ENCODE measurements at regions not wholly inside any gene's neighbourhood (a gene's known extent, or its start where the extent isn't known, plus 50 kb on each side); places are given as distances from the start of the nearest gene placed in this dataset.

DNA sequence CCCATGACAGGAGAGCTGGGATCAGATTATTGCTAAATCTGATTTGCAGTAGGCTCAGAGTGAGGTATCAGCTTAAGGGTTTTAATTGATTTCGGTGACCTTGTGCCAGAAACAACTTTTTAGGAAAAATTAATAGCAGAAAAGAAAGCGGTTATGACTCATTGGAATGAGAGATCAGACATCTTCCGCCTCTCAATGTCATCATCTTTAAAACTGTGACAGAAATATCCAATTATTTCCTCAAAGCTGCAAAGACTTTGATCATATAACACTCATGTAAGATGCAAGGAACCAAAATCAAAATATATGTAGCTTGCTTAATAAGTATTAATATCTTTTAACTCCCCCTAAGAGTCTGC is 190.1 kb upstream of the FOXF1 start:
- DNase-seq (ENCODE audit: low read depth) = no peak
- TF ChIP-seq, protein P1, sequence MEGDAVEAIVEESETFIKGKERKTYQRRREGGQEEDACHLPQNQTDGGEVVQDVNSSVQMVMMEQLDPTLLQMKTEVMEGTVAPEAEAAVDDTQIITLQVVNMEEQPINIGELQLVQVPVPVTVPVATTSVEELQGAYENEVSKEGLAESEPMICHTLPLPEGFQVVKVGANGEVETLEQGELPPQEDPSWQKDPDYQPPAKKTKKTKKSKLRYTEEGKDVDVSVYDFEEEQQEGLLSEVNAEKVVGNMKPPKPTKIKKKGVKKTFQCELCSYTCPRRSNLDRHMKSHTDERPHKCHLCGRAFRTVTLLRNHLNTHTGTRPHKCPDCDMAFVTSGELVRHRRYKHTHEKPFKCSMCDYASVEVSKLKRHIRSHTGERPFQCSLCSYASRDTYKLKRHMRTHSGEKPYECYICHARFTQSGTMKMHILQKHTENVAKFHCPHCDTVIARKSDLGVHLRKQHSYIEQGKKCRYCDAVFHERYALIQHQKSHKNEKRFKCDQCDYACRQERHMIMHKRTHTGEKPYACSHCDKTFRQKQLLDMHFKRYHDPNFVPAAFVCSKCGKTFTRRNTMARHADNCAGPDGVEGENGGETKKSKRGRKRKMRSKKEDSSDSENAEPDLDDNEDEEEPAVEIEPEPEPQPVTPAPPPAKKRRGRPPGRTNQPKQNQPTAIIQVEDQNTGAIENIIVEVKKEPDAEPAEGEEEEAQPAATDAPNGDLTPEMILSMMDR (IDR thresholded peaks at IDR 0.05; ENCODE audit: insufficient read depth, low read depth, low read length) = no peak
- peak overlapping the region; percentile 31 for H3K4me3 ChIP-seq (ENCODE audit: low read depth, low read length)

DNA sequence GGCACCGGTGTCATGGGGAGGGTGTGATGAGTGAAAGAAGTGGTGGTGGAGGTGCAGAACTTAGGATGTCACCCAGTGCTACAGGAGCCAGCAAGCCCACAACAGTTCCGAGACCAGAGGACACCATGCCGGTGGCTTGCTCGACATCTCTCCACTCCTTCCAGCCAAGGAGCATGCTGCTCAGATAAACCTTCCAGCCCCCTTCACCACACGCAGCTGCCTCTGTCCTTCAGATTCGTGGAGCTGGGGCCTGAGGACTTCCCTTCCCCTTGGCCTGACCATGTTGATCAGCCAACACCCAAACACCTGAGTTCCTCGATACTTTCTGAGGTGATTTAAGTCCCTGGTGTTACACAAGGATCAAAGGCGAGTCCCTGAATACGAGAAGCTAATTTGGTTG is 188.8 kb upstream of the FOXF1 start:
- no peak for DNase-seq (ENCODE audit: low read depth)
- TF ChIP-seq, protein P1 (IDR thresholded peaks at IDR 0.05; ENCODE audit: insufficient read depth, low read depth, low read length) = no peak
- H3K4me3 ChIP-seq (ENCODE audit: low read depth, low read length) = no peak overlapping the region

DNA sequence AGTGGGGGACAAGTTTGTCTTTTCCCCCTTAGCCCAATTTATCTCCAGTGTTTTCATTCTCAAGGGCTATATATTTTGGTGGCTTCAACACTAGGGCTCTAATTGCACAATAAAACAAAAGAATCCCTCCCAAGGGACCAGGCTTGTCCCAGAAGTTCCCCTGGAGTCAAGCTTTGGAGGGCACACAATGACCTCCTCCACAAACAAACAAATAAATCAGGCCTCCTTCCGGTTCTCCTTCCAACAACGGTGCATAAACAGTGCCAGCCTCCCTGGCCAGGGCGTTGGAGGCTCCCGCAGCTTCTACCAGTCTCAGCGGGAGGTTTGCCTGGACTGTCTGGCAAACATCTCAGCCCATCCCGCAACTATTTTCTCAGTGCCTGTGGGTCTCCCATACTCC is 188.0 kb upstream of the FOXF1 start:
- DNase-seq (ENCODE audit: low read depth) = no peak
- no peak overlapping the region for H3K4me3 ChIP-seq (ENCODE audit: low read depth, low read length)
- TF ChIP-seq, protein P1 (IDR thresholded peaks at IDR 0.05; ENCODE audit: insufficient read depth, low read depth, low read length) = no peak

DNA sequence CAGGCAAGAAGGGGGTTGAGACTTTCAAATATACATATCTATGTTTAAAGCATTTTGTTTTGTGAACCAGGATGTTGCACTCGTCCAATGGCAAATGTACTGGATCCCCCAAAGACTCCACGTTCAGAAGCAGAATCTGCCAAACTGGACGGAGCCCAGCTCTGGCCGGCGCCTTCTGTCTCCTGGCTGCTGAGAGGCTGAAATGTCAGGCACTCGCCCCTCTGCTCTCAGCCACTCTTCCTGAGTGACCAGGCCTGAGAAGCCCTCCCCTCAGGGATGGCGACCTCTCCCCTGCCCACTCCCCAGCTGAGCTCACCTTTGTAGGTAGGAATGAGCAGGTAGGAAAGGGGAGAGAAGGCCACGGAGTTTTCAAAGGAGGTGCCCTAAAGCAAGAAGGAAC is 187.5 kb upstream of the FOXF1 start:
- TF ChIP-seq, protein P1 (IDR thresholded peaks at IDR 0.05; ENCODE audit: insufficient read depth, low read depth, low read length) = no peak
- H3K4me3 ChIP-seq (ENCODE audit: low read depth, low read length) = no peak overlapping the region
- no peak for DNase-seq (ENCODE audit: low read depth)

DNA sequence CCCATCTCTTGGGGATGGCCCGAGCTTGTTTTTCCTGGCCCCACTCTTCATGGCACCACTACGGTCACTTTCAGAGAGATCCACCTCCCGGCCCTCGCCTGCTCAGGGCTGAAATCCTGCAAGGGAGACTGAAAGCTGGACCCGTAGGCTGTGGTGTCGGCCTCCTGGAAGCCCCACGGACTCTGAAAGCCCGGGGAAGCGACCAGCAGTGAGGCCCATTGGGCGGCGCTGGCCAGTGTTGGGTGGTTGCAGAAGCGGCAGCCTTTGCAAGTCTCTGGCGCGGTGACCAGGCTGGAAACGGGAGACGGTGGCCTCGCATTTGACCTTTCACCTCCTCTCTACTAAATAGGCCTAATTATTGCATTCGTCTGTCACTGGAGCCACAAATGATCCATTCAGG is 186.0 kb upstream of the FOXF1 start:
- DNase-seq (ENCODE audit: low read depth) = no peak
- TF ChIP-seq, protein P1 (IDR thresholded peaks at IDR 0.05; ENCODE audit: insufficient read depth, low read depth, low read length) = no peak
- H3K4me3 ChIP-seq (ENCODE audit: low read depth, low read length) = no peak overlapping the region

DNA sequence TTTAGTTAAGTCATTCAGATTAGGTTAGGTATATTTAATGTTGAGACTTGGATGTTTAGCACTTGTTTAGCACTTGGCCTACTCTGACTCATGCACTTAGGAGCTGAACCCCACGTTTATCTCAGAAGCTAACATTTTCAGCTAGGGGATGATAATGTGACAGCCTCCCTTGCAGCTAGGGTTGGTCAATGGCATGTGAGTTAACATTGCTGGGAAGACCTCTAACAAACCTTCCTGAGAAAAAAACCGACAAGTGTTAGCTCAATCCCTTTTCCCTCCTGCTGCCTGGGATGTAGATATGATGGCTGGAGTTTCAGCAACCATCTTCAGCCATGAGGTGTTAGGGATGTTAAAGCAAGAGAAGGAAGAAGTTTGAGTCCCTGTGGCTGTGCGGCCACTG is 185.0 kb upstream of the FOXF1 start:
- DNase-seq (ENCODE audit: low read depth) = no peak
- TF ChIP-seq, protein P1 (IDR thresholded peaks at IDR 0.05; ENCODE audit: insufficient read depth, low read depth, low read length) = no peak
- H3K4me3 ChIP-seq (ENCODE audit: low read depth, low read length) = no peak overlapping the region

DNA sequence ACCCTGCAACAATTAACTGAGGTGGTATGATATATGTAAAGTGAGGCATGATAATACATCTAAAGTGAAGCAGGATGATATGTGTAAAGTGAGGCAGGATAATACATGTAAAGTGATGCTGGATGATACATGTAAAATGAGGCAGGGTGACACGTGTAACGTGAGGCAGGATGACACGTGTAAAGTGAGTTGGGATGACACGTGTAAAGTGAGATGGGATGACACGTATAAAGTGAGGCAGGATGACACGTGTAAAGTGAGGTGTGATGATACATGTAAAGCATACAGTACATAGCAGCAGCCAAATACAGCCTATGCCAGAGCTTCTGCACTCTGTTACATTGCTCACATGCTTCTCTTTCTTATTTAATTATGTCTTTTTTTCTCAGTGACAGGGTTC is 184.4 kb upstream of the FOXF1 start:
- TF ChIP-seq, protein P1 (IDR thresholded peaks at IDR 0.05; ENCODE audit: insufficient read depth, low read depth, low read length) = no peak
- no peak overlapping the region for H3K4me3 ChIP-seq (ENCODE audit: low read depth, low read length)
- no peak for DNase-seq (ENCODE audit: low read depth)

Measured in fibroblast of villous mesenchyme (primary cell).